GM21423 (cell line): ENCODE measurements at regions not wholly inside any gene's neighbourhood (a gene's known extent, or its start where the extent isn't known, plus 50 kb on each side); places are given as distances from the start of the nearest gene placed in this dataset.
"Not testable (repeated sequence)": the region's sequence is repeated elsewhere in the genome, so short reads cannot be mapped to it uniquely, and the experiment has no call there.

Source experiments
- ATAC-seq: cut with Tn5 transposase; IDR thresholded peaks from one replicate; pipeline ENCODE4 v1.9.1; 2021; ENCODE audit warnings: mild to moderate bottlenecking, moderate library complexity; ENCODE audit not compliant: unreplicated experiment

DNA sequence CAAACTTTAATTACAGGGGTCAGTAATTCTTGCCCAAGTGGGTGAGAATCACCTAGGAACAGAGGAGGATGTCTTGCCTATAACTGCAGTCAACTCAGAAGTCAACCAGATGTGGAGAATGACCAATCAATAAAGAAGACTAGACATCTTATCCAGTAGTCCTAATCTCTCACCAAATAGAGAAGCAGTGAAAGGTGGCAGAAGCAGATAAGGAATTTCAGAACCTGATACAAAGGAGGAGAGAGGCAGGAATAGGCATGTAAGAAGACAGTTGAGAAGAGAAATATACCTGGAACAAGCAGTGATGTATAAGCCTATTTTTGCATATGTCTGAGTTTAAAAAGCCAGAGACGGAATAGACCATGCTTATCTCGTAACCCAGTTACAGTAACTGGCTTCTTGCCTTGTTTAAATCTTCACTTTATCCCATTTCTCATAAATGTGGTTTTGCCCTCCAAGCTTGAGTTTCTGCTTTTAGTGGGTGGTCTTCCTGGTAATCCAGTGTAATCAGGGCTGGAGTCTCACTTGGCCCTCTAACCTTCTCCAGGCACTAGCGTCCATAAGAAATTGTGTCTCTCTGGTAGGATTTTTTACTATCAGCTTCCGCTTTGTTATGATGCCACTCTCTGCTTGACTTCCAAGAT lies 401.0 kb downstream of the SUCLG1 start:
- ATAC-seq, result no peak

DNA sequence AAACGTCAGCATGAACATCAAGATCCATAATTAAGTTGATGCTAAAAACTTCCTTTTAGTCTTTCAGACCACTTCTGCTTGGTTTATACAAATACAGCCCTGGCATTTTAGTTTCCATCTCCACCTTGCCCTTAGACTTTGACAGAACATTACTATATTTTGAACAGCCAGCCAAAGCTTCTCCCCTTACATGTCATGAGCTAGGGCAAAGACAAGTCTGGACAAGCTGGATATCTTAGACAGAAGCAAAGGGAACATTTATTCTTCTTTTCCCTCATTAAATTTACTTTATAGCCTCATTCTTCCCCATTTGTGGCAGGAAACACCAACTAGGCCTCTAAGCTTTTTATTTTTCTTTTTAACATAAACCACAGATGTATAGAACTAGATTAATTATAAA lies 403.3 kb downstream of the SUCLG1 start:
- no peak for ATAC-seq

DNA sequence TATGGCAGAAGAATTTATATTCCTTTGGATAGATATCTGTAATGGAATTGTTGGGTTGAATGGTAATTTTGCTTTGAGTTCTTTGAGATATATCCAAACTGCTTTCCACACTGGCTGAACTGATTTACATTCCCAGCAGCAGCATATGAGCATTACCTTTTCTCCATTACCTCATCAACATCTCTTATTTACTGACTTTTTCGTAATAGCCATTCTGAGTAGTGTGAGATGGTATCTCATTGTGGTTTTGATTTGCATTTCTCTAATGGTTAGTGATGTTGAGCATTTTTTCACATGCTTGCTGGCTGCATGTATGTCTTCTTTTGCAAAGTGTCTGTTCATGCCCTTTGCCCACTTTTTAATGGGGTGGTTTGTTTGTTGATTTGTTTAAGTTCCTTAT lies 404.5 kb downstream of the SUCLG1 start:
- not testable (repeated sequence) for ATAC-seq

DNA sequence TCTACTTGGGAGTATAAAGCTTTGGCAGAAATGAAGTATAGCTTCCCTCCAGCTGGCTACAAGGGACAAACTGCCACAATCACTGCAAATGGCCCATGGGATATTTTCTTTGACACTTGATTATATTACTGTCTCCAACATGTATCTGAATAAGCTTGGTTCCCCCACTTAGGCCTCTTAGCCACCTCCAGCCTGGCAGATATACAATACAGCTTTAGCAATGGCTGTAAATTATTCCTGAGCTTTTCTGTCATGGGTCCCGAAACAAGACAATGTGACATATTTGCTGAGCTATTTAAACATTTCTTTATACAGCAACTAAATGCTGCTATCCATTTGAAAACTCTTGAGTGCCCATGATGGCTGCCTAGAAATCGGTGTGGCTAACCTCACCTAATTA lies 406.2 kb downstream of the SUCLG1 start:
- ATAC-seq, result no peak

DNA sequence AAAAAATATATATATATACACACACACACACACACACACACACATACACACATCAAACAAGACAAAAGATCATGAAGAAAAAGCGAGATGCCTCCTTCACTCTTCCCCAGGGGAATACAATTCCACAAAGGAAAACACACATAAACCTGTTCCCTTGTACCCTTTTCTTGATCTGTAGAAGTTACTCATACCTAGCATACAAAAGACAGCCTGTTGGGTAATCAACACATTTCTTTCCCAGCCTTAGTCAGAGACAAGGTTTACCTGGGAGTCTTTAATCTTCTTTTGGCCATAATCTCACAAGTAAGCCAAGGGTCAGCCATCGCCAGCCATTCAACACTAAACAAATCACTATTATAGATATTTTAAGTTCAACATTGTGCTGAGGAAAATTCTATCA lies 407.0 kb downstream of the SUCLG1 start:
- no peak for ATAC-seq

DNA sequence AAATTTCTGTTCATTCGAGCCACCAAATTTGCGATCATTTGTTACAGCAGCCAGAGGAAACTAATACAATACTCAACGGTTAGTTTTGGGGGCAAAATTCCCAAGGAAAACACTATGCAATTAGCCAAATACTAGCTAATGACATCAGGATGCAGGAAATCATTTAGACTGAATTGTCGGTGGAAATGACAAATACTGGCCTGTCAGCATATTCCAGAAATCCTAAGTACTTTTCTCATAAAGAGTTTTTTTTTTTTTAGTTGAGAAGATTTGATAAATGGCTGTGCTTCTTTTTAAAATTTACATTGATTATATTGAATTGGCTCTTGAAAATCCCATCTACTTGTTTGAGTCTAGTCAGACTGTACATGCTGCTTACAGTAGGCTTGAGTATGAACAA lies 410.1 kb downstream of the SUCLG1 start:
- ATAC-seq, result no peak

DNA sequence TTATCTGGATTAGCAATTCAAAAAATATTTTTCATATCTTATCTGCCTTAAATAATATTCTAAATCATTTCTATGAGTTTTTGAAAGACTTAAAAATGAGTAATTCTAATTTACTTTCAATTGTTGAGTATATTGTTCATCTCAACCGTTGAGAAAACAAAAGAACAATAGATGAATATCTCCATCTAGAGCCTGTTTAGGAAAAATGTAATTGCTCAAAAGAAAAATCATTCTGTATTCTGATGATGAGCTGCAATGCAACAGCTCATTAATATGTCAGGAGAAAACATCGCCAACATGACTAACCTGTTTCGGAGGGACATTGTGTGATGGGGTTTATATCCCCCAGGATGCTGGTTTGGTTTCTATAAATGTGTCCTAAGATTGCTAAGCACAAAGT lies 417.6 kb downstream of the SUCLG1 start:
- no peak for ATAC-seq

DNA sequence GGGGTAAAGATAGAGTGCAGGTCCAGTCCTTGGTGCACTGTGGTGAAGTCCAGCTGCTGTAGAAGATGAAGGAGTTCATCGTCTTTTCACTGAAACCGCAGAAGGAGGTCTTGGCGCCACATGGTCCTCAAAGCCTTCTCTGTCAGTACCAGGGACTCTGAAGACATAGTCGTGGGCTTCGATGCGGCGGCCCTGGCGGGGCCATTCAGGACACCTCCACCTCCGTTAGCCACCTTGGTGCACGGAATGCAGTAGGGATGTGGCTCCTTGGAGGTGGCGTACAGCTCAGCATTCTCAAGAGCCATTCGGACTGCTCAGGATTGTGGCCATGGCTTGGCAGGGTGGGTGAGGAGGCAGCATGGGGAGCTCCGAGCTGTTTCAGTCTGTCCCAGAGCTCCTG lies 418.8 kb downstream of the SUCLG1 start:
- no peak for ATAC-seq

DNA sequence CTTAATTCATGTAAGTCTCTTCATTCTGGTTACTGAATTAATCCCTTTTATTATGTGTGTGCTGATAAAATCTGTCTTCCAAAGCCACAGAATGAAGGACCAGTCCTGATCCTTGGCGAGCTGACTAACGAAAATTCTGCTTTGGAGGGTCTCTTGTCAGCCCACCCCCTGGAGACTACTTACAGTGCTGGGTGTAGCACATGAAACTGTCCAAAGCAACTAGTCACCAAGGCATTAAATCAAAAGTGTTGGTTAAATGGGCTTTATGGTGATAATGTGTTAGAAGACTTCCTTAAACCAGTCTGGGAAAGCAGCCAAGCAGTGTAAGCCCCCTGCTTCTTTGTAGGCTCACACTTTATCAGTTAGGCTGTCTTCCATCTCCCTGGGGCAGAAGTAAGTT lies 420.2 kb downstream of the SUCLG1 start:
- ATAC-seq, result no peak

DNA sequence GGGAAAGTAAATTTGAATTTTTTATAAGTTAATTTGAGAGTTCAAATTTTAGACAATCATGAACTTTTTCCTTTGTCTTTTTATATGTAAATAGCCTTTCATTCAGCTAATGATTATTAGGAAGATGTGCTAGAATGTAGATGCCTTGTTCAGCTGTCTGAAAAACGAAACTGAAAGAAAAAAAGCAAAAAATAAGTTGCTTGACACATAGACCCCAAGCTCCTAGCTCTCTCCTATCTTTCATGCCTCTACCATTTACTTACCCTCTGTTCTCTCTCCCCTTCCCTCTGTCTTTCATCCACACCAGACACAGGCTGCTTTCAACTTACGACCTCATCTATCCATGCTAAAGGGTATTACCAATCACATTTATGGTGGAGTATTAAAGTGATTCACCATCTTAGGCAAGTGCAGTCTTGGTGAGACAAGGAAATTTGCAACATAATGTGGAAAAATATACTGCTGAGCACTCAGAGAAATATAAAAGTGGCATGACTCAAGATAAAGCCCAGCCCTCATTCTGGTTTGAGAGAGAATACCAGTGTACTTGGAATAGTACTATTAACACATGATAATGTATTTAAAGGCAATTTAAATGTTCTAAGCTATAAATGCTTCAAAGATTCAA lies 425.6 kb downstream of the SUCLG1 start:
- no peak for ATAC-seq

DNA sequence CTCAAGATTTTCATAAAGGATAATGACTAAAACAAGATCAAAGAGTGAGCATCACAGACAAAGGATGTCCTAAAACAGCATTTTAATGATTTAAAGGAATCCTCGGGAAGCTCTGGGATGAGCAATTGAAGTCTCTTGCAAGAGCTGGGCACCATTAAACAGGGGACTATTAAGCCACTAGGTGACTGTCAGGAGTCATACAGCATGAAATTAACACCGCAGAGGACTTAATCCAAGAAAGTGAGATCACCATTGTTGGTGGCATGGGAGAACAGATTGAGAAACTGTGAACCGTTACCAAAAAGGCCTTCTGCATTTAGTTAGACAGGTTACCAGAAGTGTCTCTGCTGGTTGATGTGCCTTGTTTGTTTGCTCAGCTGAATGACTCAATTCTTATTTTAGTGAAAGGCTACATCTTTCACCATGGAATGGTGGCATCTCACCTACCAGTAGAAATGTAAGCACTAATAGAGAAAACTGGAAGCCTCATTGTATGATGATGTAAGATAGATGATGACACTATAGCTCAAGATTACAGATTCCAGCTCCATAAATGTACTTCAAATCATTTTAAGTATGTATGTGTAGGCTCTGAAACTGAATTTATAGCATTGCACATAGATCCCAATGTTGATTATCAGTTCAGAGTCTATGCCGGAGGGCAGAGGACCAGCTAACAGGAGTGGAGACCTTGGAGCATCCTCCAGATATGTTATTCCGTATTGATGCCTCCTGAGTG lies 427.6 kb downstream of the SUCLG1 start:
- ATAC-seq, result no peak

DNA sequence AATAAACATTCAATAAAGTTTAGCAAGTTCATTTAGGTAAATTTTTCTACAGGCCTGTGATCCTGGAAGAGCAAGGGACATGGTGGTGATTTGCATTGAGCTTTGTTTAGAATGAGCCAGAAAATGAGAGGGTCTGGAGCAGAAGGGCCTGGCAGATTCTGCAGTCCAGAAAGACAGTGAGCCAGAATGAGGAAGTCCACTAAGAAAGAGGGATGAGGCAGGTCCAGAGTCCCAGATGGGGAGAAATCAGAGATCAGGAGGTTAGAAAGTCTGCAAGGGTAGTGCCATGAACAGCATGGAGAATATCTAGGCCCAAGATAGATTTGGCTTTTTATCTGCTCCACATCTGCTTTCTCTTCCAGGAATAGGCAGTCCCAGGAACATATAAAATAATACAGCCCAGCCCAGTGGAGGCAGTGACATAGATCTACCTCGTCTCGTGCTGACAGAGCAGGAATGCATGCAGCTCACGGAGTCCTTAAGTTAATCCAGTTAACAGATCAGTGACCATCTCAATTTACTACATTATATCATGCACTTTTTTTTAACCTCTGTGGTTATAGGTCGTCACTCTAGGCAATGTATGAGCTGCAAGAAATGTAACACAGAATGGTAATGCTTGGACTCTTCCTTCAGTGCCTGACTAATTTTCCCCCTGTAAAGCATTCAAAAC lies 429.0 kb downstream of the SUCLG1 start:
- no peak for ATAC-seq

DNA sequence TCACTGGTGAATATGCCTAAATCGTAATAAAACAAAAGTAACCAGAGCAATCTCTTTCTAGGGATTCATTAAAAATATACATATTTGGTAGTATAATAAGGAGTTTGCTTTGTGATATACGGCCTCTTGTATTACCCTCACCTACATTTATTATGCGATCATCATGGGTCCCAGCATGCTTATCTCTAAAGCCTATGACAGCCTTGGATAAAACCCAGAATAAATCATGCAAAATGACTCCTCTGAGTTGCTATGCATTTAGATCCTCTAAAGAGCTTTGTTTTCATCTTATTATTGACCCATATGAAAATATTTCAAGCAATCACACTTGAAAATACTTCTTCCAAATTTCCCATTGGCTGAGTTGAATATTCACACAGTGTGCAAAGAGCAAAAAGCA lies 432.3 kb downstream of the SUCLG1 start:
- ATAC-seq, result no peak

DNA sequence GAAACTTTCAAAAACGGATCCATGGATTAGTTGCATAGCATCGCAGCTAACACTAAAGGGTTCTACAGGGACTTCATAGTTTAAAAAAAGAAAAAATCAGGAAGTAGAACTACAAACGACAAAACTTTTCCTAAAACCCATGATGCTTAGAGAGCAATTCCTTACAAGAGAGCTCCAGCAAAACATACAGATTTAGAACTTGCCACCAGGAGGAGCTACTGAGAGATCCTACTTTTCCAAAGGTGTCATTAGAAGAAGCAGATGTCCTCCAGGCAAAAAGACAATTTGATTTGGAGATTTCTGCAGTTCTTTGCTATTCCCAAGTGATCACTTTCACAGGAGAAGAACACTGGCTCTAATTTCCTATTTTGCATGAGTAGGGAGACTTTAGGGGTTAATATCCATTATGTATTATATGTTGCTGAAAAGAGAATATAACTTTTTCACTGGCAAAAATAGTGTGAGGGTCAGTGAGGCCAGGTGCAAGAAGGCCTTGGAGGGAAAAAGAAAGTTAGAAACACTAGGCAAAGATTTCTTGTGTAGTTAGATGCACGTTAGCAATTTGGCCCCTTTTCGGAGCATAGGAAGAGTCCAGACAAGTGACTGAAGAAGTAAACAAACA lies 436.2 kb downstream of the SUCLG1 start:
- no peak for ATAC-seq

DNA sequence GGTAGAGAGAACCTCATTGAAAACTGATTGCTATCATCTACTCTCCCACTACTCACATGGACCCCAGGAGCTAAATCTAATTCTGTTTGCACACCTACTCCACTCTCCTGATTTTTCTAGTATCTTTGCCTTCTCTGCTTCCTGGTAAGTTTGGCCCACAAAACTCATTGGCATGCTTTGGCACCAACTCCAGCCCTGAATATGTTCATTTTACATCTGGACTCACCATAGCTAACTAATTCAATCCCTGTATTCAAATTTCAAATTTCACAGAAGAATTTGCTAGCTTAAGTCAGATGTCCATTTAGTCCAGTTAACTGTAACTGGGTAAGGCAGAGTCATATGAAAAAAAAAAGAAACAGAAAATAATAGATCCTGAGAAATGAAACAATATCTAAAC lies 442.1 kb downstream of the SUCLG1 start:
- no peak for ATAC-seq

DNA sequence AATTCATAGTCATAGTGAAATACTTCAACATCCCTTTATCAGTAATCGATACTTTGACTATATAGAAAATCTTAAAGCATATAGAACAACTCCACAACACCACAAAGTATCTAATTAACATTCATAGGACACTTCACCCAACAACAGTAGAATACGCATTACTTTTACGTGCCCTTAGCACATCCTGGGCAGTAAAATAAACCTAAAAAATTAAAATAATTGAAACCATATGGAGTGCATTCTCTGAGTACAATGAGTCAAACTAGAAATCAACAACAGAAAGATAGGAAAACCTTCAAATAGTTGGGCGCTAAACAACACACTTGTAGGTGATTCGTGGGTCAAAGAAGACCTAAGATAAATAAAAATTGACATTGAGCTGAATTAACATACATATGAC lies 442.9 kb downstream of the SUCLG1 start:
- ATAC-seq, result no peak

DNA sequence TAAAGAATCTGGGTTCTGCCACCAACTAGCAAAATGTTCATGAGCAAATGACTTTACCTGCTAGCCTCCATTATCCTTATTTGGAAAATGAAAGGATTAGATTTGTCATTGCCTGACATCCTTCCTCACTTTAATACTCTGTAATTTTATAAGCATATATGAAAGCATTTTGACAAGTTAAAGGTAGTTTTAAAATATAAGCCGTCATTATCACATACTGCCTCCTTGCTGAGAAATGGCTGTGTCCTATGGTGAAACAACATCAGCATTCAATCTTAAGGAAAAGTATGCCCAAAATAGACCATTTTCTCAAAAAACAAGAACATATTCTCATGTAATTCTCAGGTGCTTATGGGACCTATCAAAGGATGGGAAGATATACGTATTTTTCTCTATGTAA lies 461.2 kb downstream of the SUCLG1 start:
- ATAC-seq, result no peak

DNA sequence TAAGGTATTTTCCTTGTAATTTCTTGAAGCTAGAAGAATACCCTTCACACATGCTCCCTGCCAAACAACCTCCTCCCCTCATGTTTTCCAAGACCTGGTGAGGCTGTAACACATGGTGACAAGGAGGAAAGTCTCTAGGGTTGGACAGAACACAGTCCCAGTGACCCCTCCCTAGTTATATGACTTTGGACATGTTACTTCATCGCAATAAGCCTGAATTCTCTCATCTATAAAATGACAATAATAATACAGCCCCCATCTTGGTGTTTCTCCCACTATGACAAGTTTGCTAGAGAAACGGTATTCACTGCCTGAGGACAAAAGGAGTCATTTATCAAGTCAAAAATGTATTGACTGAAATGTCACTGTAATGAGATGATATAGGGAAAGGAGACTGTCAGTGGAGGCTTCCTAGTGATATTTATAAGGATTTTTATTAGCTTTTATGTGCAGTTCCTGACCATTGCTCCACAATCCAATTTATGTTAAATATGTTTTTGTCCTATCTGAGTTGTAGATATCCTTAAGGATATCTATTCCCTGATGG lies 464.4 kb downstream of the SUCLG1 start:
- ATAC-seq, result no peak

DNA sequence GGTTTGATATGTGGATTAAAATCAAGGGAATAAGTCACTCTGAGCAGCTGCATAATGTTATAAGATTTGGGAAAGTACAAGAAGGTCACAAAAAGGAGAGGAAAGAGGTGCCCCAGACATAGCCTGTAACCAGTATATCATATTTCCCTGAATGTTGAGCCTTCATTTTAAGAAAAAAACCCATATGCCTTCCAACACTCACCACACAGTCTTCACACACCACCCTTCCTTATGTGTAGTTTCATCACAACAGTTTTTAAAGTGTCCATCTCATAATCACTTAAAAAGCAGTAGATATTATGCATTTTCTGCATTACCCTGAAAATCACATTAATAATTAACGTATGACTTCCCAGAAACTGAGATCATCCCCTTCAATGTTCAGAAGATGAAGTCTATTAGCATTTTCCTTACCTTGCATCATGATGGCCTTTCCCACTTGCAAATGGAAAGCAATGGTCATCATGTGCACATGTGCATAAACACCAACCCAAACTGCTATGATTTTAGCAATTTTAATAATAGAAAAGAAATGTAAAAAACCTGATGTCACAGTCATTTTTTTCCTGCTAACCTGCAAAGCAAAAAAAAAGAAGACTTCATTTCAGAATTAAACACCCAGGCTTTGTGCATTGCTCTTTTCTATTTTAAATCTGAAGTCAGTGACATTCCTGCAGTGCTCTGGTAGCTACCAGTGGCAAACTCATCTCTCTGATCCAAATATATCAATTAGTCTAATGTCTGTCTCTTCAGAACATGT lies 465.0 kb downstream of the SUCLG1 start:
- no peak for ATAC-seq

DNA sequence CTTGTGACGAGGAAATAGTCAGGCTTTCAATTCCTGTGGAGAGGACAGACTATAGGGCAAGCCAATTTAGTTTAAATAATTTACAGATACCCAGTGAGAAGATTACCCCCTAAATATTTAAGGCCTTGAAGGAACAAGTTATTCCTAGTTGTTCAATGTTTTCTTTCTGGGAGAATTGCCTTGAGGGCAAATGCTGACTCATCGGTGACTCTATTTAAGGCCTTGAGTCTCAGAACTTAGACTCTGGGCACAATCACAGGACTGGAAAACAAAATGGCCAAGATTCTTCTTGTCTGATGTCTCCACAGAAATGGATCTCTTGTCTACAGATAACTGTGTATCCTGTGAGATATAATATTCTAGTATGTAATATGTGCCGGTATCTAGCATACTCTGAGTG lies 467.1 kb downstream of the SUCLG1 start:
- no peak for ATAC-seq
